Duodenal mucosa (tissue), 2 donors: ENCODE measurements at regions not wholly inside any gene's neighbourhood (a gene's known extent, or its start where the extent isn't known, plus 50 kb on each side); places are given as distances from the start of the nearest gene placed in this dataset.

Experiments used
- H3K27ac ChIP-seq: one replicate; pipeline ENCODE4 v1.7.0; 2013; ENCODE audit warnings: low read depth, low read length
- H3K27me3 ChIP-seq, 2 donors: one replicate each; pipeline ENCODE4 v1.7.0; 2013; ENCODE audit warnings: low read length in 2 of 2, control low read depth in 1 of 2; ENCODE audit not compliant: insufficient read depth in 2 of 2, control insufficient read depth in 1 of 2
- H3K36me3 ChIP-seq, 2 donors: one replicate each; pipeline ENCODE4 v1.7.0; 2013; ENCODE audit warnings: low read length in 2 of 2, control low read depth in 1 of 2; ENCODE audit not compliant: insufficient read depth in 2 of 2, control insufficient read depth in 1 of 2
- H3K4me1 ChIP-seq, 2 donors: one replicate each; pipeline ENCODE4 v1.7.0; 2013; ENCODE audit warnings: low read length in 2 of 2, control low read depth in 1 of 2; ENCODE audit not compliant: insufficient read depth in 2 of 2, control insufficient read depth in 1 of 2
- H3K4me3 ChIP-seq, 2 donors: one replicate each; pipeline ENCODE4 v1.7.0; 2013; ENCODE audit warnings: low read length in 2 of 2, low read depth in 1 of 2
- H3K9ac ChIP-seq, 2 donors: one replicate each; pipeline ENCODE4 v1.7.0; 2013; ENCODE audit warnings: low read length in 2 of 2, low read depth in 1 of 2
- H3K9me3 ChIP-seq, 2 donors: one replicate each; pipeline ENCODE4 v1.7.0; 2013; ENCODE audit warnings: low read length in 2 of 2, control low read depth in 1 of 2; ENCODE audit not compliant: control insufficient read depth in 1 of 2

- H3K9ac ChIP-seq = no peak overlapping the region
- no peaks in the 10 kb centered on the region for H3K4me1 ChIP-seq
- no peaks in the 10 kb centered on the region for H3K27me3 ChIP-seq
- no peaks in the 10 kb centered on the region for H3K9me3 ChIP-seq
- no peaks in the 10 kb centered on the region for H3K36me3 ChIP-seq
- no peak overlapping the region for H3K27ac ChIP-seq
- H3K4me3 ChIP-seq = no peak overlapping the region
Observed at GRCh38 chr22:26851125-26851524, 193.7 kb downstream of the MIAT start.

GRCh38 chr22:26852176-26852575 lies 194.8 kb downstream of the MIAT start:
- Histone ChIP-seq H3K36me3 (no peaks in the 10 kb centered on the region), H3K9ac (no peak overlapping the region), H3K4me3 (no peak overlapping the region)

GRCh38 chr22:26853071-26853470 lies 195.7 kb downstream of the MIAT start:
- no peaks in the 10 kb centered on the region for H3K9me3 ChIP-seq
- H3K9ac ChIP-seq = no peak overlapping the region
- no peaks in the 10 kb centered on the region for H3K4me1 ChIP-seq
- H3K27me3 ChIP-seq = no peaks in the 10 kb centered on the region
- no peak overlapping the region for H3K27ac ChIP-seq
- no peaks in the 10 kb centered on the region for H3K36me3 ChIP-seq
- no peak overlapping the region for H3K4me3 ChIP-seq

More at GRCh38 chr22:26852176-26852575, 194.8 kb downstream of the MIAT start:
- Histone ChIP-seq H3K9me3 (no peaks in the 10 kb centered on the region), H3K27me3 (no peaks in the 10 kb centered on the region), H3K27ac (no peak overlapping the region), H3K4me1 (no peaks in the 10 kb centered on the region)

GRCh38 chr22:26853495-26853894 lies 196.1 kb downstream of the MIAT start:
- Histone ChIP-seq H3K27me3 (no peaks in the 10 kb centered on the region), H3K36me3 (no peaks in the 10 kb centered on the region), H3K27ac (no peak overlapping the region), H3K9ac (no peak overlapping the region), H3K4me1 (no peaks in the 10 kb centered on the region), H3K4me3 (no peak overlapping the region), H3K9me3 (no peaks in the 10 kb centered on the region)

GRCh38 chr22:26857169-26857568 lies 199.8 kb downstream of the MIAT start:
- no peaks in the 10 kb centered on the region for H3K36me3 ChIP-seq
- H3K4me3 ChIP-seq = no peak overlapping the region
- no peaks in the 10 kb centered on the region for H3K4me1 ChIP-seq
- no peaks in the 10 kb centered on the region for H3K27me3 ChIP-seq
- no peak overlapping the region for H3K27ac ChIP-seq
- no peaks in the 10 kb centered on the region for H3K9me3 ChIP-seq
- no peak overlapping the region for H3K9ac ChIP-seq

GRCh38 chr22:26860301-26860700 lies 202.9 kb downstream of the MIAT start:
- Histone ChIP-seq H3K36me3 (no peaks in the 10 kb centered on the region), H3K27me3 (no peaks in the 10 kb centered on the region), H3K4me1 (no peaks in the 10 kb centered on the region), H3K9ac (no peak overlapping the region), H3K9me3 (no peaks in the 10 kb centered on the region), H3K4me3 (no peak overlapping the region), H3K27ac (no peak overlapping the region)

- H3K27me3 ChIP-seq = no peaks in the 10 kb centered on the region
- H3K9ac ChIP-seq = no peak overlapping the region
- no peaks in the 10 kb centered on the region for H3K9me3 ChIP-seq
- H3K4me1 ChIP-seq = no peaks in the 10 kb centered on the region
- no peak overlapping the region for H3K27ac ChIP-seq
- H3K36me3 ChIP-seq = no peaks in the 10 kb centered on the region
- no peak overlapping the region for H3K4me3 ChIP-seq
Observed at GRCh38 chr22:26865021-26865420, 207.6 kb downstream of the MIAT start.

GRCh38 chr22:26883393-26883792 lies 226.0 kb downstream of the MIAT start:
- H3K9me3 ChIP-seq = no peaks in the 10 kb centered on the region
- no peak overlapping the region for H3K4me3 ChIP-seq
- H3K9ac ChIP-seq = no peak overlapping the region
- H3K27ac ChIP-seq = no peak overlapping the region
- H3K4me1 ChIP-seq = no peaks in the 10 kb centered on the region
- no peaks in the 10 kb centered on the region for H3K27me3 ChIP-seq
- H3K36me3 ChIP-seq = no peaks in the 10 kb centered on the region

GRCh38 chr22:26884921-26885320 lies 227.5 kb downstream of the MIAT start:
- no peaks in the 10 kb centered on the region for H3K27me3 ChIP-seq
- no peak overlapping the region for H3K4me3 ChIP-seq
- no peaks in the 10 kb centered on the region for H3K9me3 ChIP-seq
- no peaks in the 10 kb centered on the region for H3K36me3 ChIP-seq
- H3K27ac ChIP-seq = no peak overlapping the region
- H3K9ac ChIP-seq = no peak overlapping the region
- H3K4me1 ChIP-seq = no peaks in the 10 kb centered on the region

GRCh38 chr22:26885441-26886261 lies 228.3 kb downstream of the MIAT start:
- Histone ChIP-seq H3K36me3 (no peaks in the 10 kb centered on the region), H3K4me3 (no peak overlapping the region), H3K27ac (no peak overlapping the region), H3K4me1 (no peaks in the 10 kb centered on the region), H3K9ac (no peak overlapping the region), H3K9me3 (no peaks in the 10 kb centered on the region), H3K27me3 (no peaks in the 10 kb centered on the region)
